HEK293T (cell line): ENCODE measurements at regions not wholly inside any gene's neighbourhood (a gene's known extent, or its start where the extent isn't known, plus 50 kb on each side); places are given as distances from the start of the nearest gene placed in this dataset.

Experiments used
- CTCF ChIA-PET: fragments of 350-600 bp; formaldehyde crosslinking; extraction: SDS; loops from one replicate; lab custom pipeline; 2021; ENCODE audit warnings: antibody characterized with exemption, inconsistent platforms; lab: Yijun Ruan, JAX
- POLR2A ChIA-PET: fragments of 350-600 bp; formaldehyde crosslinking; extraction: SDS; loops from one replicate; lab custom pipeline; 2020; ENCODE audit warnings: antibody characterized with exemption, inconsistent platforms; lab: Yijun Ruan, JAX
- DNase-seq: peaks from one replicate; pipeline ENCODE4 v3.0.0; 2012; ENCODE audit warnings: mixed read lengths; ENCODE audit errors: extremely low spot score
- ARNT ChIP-seq: fragments of 450-650 bp; IDR thresholded peaks from 2 replicates; pipeline ENCODE4 v1.6.1; 2017; ENCODE audit warnings: mild to moderate bottlenecking
- BHLHE40 ChIP-seq: fragments of 450-650 bp; IDR thresholded peaks from 2 replicates; pipeline ENCODE4 v1.6.1; 2016; ENCODE audit warnings: mild to moderate bottlenecking, moderate library complexity, borderline replicate concordance
- CTBP1 ChIP-seq: fragments of 450-650 bp; IDR thresholded peaks from 2 replicates; pipeline ENCODE4 v1.6.1; 2016; ENCODE audit warnings: borderline replicate concordance
- ELF4 ChIP-seq: fragments of 450-650 bp; IDR thresholded peaks from 2 replicates; pipeline ENCODE4 v1.6.1; 2017; ENCODE audit warnings: antibody characterized with exemption
- FOXA1 ChIP-seq: fragments of 450-650 bp; IDR thresholded peaks from 2 replicates; pipeline ENCODE4 v1.6.1; 2016; ENCODE audit warnings: mild to moderate bottlenecking
- FOXK2 ChIP-seq: fragments of 450-650 bp; IDR thresholded peaks from 2 replicates; pipeline ENCODE4 v1.6.1; 2016; ENCODE audit warnings: mild to moderate bottlenecking
- FOXM1 ChIP-seq: fragments of 450-650 bp; IDR thresholded peaks from 2 replicates; pipeline ENCODE4 v1.6.1; 2017; ENCODE audit warnings: mild to moderate bottlenecking, borderline replicate concordance
- HDGF ChIP-seq: fragments of 450-650 bp; IDR thresholded peaks from 2 replicates; pipeline ENCODE4 v1.6.1; 2017; ENCODE audit warnings: antibody characterized with exemption, borderline replicate concordance
- L3MBTL2 ChIP-seq: fragments of 450-650 bp; conservative IDR thresholded peaks from 2 replicates; pipeline ENCODE4 v1.6.1; 2016; ENCODE audit warnings: mild to moderate bottlenecking
- LEF1 ChIP-seq: fragments of 450-650 bp; IDR thresholded peaks from 2 replicates; pipeline ENCODE4 v1.6.1; 2017; ENCODE audit warnings: mild to moderate bottlenecking, borderline replicate concordance
- NFRKB ChIP-seq: fragments of 450-650 bp; IDR thresholded peaks from 2 replicates; pipeline ENCODE4 v1.6.1; 2016; ENCODE audit warnings: mild to moderate bottlenecking, moderate library complexity
- PKNOX1 ChIP-seq: fragments of 450-650 bp; IDR thresholded peaks from 2 replicates; pipeline ENCODE4 v1.6.1; 2016
- SP1 ChIP-seq: fragments of 450-650 bp; IDR thresholded peaks from 2 replicates; pipeline ENCODE4 v1.6.1; 2017
- SUZ12 ChIP-seq: fragments of 450-650 bp; IDR thresholded peaks from 2 replicates; pipeline ENCODE4 v1.6.1; 2016; ENCODE audit warnings: mild to moderate bottlenecking
- TARDBP ChIP-seq: fragments of 450-650 bp; IDR thresholded peaks from 2 replicates; pipeline ENCODE4 v1.6.1; 2016
- ZNF384 ChIP-seq: fragments of 450-650 bp; IDR thresholded peaks from 2 replicates; pipeline ENCODE4 v1.6.1; 2016

- no peak for DNase-seq
- TF ChIP-seq SP1: no peak
- POLR2A ChIA-PET: no interaction called here
- CTCF ChIA-PET: no interaction called here
These were observed 1093.6 kb downstream of the TECRL start for GRCh38 chr4:63315651-63316050.

DNA sequence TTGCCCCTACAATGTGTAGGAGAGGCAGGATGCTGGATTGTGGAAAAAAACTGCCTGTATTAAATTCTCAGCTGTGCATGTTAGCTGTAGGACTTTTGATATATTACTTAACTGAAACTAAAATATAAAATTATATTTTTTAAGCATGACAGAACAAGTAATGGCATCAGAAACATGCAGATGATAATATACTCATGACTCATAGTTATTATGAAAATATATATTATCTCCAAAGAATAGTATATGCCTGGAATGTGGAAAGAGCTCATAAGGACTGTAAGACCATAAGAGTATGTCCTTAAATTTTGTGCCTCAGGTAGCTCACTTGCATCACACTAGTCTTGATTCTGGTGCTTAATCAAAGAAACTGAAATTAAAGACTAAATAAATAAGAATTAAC lies 1100.6 kb downstream of the TECRL start:
- TF ChIP-seq HDGF (no peak), SUZ12 (no peak), FOXK2 (no peak)
- ChIA-PET CTCF (no interaction called here), POLR2A (no interaction called here)
- DNase-seq: no peak

- TF ChIP-seq ELF4: no peak
- TF ChIP-seq HDGF: no peak
- CTCF ChIA-PET: no interaction called here
- no peak for DNase-seq
- POLR2A ChIA-PET: no interaction called here
These were observed 1106.5 kb downstream of the TECRL start for GRCh38 chr4:63302792-63303191.

DNA sequence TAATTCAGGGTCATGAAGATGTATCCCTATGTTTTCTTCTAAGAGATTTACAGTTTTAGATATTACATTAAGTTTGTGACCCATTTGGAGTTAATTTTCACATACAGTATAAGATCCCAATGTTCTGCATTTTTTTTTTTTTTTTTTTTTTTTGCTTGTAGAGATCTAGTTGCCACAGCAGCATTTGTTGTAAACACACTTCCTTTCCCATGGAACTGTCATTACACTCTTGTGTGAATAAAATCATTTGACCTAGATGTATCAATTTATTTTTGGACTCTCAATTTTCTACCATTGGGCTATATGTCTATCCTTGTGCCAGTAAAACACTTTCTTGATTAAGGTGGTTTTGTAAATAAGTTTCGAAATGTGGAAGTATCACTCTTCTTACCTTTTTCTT lies 1107.2 kb downstream of the TECRL start:
- TF ChIP-seq HDGF (no peak), L3MBTL2 (no peak), CTBP1 (no peak), FOXM1 (no peak), SUZ12 (no peak), PKNOX1 (no peak), SP1 (no peak), ELF4 (no peak), LEF1 (no peak), FOXK2 (no peak)
- CTCF ChIA-PET: no interaction called here
- no peak for DNase-seq
- POLR2A ChIA-PET: no interaction called here

GRCh38 chr4:63296773-63297172 lies 1112.5 kb downstream of the TECRL start:
- CTCF ChIA-PET: no interaction called here
- no peak for DNase-seq
- TF ChIP-seq ARNT: no peak
- TF ChIP-seq HDGF: no peak
- TF ChIP-seq SUZ12: no peak
- no peak for TF ChIP-seq TARDBP
- TF ChIP-seq FOXM1: no peak
- no peak for TF ChIP-seq PKNOX1
- no peak for TF ChIP-seq FOXK2
- no peak for TF ChIP-seq FOXA1
- TF ChIP-seq BHLHE40: no peak
- TF ChIP-seq ZNF384: no peak
- no peak for TF ChIP-seq CTBP1
- no peak for TF ChIP-seq SP1
- TF ChIP-seq LEF1: no peak
- TF ChIP-seq L3MBTL2: no peak
- TF ChIP-seq ELF4: no peak
- POLR2A ChIA-PET: no interaction called here

GRCh38 chr4:63275491-63275890 lies 1133.8 kb downstream of the TECRL start:
- DNase-seq: no peak
- ChIA-PET POLR2A (no interaction called here), CTCF (no interaction called here)
- no peak for TF ChIP-seq ELF4
- TF ChIP-seq PKNOX1: no peak
- TF ChIP-seq TARDBP: no peak

- TF ChIP-seq FOXA1: no peak
- TF ChIP-seq NFRKB: no peak
- no peak for TF ChIP-seq TARDBP
- TF ChIP-seq CTBP1: no peak
- TF ChIP-seq SP1: no peak
- TF ChIP-seq FOXM1: no peak
- no peak for TF ChIP-seq HDGF
- TF ChIP-seq SUZ12: no peak
- TF ChIP-seq BHLHE40: no peak
- no peak for TF ChIP-seq ELF4
- TF ChIP-seq ZNF384: no peak
- no peak for TF ChIP-seq PKNOX1
- DNase-seq: no peak
- CTCF ChIA-PET: no interaction called here
- POLR2A ChIA-PET: no interaction called here
These were observed 1140.1 kb downstream of the TECRL start for GRCh38 chr4:63269156-63269555.
